Endodermal cell (in vitro differentiated cells): ENCODE measurements at regions not wholly inside any gene's neighbourhood (a gene's known extent, or its start where the extent isn't known, plus 50 kb on each side); places are given as distances from the start of the nearest gene placed in this dataset.

Source experiments
- DNase-seq: peaks from one replicate; pipeline ENCODE4 v3.0.0-alpha.2; 2017
- H3K27ac ChIP-seq: 2 replicates; pipeline ENCODE4 v1.5.1; 2013; ENCODE audit warnings: mild to moderate bottlenecking, low read depth, low read length, moderate library complexity
- H3K27me3 ChIP-seq: 2 replicates; pipeline ENCODE4 v1.6.1; 2013; ENCODE audit warnings: mild to moderate bottlenecking, low read length, moderate library complexity; ENCODE audit not compliant: insufficient read depth, control insufficient read depth, poor library complexity, severe bottlenecking
- H3K36me3 ChIP-seq: 2 replicates; pipeline ENCODE4 v1.7.0; 2013; ENCODE audit warnings: mild to moderate bottlenecking, low read length, moderate library complexity; ENCODE audit not compliant: control insufficient read depth, insufficient read depth
- H3K4me1 ChIP-seq: one replicate; pipeline ENCODE4 v1.7.0; 2013; ENCODE audit warnings: low read length; ENCODE audit not compliant: control insufficient read depth, insufficient read depth
- H3K4me3 ChIP-seq: 2 replicates; pipeline ENCODE4 v1.5.1; 2013; ENCODE audit warnings: mild to moderate bottlenecking, low read length, moderate library complexity
- H3K9ac ChIP-seq: 2 replicates; pipeline ENCODE4 v1.6.1; 2013; ENCODE audit warnings: mild to moderate bottlenecking, low read length, moderate library complexity; ENCODE audit not compliant: poor library complexity, severe bottlenecking; ENCODE audit errors: extremely low read depth
- H3K9me3 ChIP-seq: 2 replicates; pipeline ENCODE4 v1.6.1; 2013; ENCODE audit warnings: mild to moderate bottlenecking, low read length, moderate library complexity; ENCODE audit not compliant: control insufficient read depth
- H3K27ac Mint-ChIP-seq: 2 replicates; pipeline ENCODE4 v1.8.0; 2020; ENCODE audit warnings: mixed read lengths
- H3K27me3 Mint-ChIP-seq: 2 replicates; pipeline ENCODE4 v1.8.0; 2021; ENCODE audit warnings: mild to moderate bottlenecking, mixed read lengths; ENCODE audit not compliant: insufficient read depth
- H3K36me3 Mint-ChIP-seq: 2 replicates; pipeline ENCODE4 v1.8.0; 2020; ENCODE audit warnings: low read depth, mixed read lengths
- H3K4me1 Mint-ChIP-seq: 2 replicates; pipeline ENCODE4 v1.8.0; 2020; ENCODE audit warnings: mixed read lengths
- H3K4me3 Mint-ChIP-seq: 2 replicates; pipeline ENCODE4 v1.8.0; 2020; ENCODE audit warnings: mild to moderate bottlenecking, moderate library complexity, mixed read lengths
- H3K9me3 Mint-ChIP-seq: 2 replicates; pipeline ENCODE4 v1.8.0; 2020; ENCODE audit warnings: mild to moderate bottlenecking, mixed read lengths
- WGBS, 2 experiments: methylation state at CpG; one replicate each; pipeline versions ENCODE4 v1.1.5 to v1.1.7; 2013; ENCODE audit warnings: missing lambda C conversion rate in 2 of 2, mixed read lengths in 1 of 2; ENCODE audit not compliant: insufficient coverage in 1 of 2, insufficient read length in 1 of 2; 5-methylcytosine and 5-hydroxymethylcytosine counted together
- TF ChIP-seq, protein P1 (sequence below): fragments of 200-600 bp; sonication (generic); conservative IDR thresholded peaks from 2 replicates; pipeline ENCODE4 v1.5.0; 2021; ENCODE audit warnings: antibody characterized with exemption, mild to moderate bottlenecking

DNA sequence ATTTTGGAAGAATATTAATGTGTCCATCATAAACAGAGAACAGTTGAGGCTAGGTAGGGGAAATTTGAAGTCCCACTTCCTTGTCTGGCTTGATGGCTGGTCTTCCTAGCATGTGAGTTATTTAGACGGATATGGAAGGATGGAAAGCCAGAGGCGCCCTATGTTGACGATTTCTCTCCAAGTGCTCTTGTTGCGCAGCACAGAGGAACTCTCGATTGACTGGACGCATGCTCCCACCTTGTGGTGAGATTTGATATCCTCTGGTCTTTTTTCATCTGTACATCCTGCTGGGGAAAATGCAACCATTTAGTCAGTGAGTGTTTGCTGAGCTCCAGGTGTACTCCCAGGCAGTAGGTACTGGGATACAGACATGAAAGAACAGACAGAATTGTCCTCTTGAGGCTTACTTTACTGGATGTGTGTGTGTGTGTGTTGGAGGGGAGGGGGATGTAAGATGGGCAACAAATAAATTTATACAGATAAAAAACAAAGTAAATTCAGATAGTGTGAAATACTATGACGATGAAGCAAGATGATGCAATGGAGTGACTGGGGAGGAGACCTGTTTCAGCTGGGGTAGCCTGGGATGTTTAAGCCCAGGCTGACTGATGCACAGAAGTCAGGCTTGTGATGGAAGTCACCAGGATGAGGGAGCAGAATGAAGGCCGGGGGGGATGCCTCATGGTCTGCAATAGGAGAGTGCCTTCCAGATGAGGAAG lies 137.2 kb downstream of the TRIM43 start:
- WGBS, 2 experiments = 54 to 68% methylated on average over 2 to 8 of the region's 8 CpGs
- H3K27me3 ChIP-seq = no peaks in the 10 kb centered on the region
- peak; percentile 75 for DNase-seq
- Mint-ChIP-seq H3K27me3 (peaks cover 26% of the 10 kb centered on the region), H3K27ac (no peak overlapping the region), H3K4me1 (no peaks in the 10 kb centered on the region), H3K4me3 (no peak overlapping the region), H3K9me3 (no peaks in the 10 kb centered on the region), H3K36me3 (no peaks in the 10 kb centered on the region)
- no peak overlapping the region for H3K4me3 ChIP-seq
- H3K9me3 ChIP-seq = no peaks in the 10 kb centered on the region
- H3K9ac ChIP-seq = no peak overlapping the region
- no peaks in the 10 kb centered on the region for H3K36me3 ChIP-seq
- no peaks in the 10 kb centered on the region for H3K4me1 ChIP-seq
- H3K27ac ChIP-seq = no peak overlapping the region
- TF ChIP-seq, protein P1, sequence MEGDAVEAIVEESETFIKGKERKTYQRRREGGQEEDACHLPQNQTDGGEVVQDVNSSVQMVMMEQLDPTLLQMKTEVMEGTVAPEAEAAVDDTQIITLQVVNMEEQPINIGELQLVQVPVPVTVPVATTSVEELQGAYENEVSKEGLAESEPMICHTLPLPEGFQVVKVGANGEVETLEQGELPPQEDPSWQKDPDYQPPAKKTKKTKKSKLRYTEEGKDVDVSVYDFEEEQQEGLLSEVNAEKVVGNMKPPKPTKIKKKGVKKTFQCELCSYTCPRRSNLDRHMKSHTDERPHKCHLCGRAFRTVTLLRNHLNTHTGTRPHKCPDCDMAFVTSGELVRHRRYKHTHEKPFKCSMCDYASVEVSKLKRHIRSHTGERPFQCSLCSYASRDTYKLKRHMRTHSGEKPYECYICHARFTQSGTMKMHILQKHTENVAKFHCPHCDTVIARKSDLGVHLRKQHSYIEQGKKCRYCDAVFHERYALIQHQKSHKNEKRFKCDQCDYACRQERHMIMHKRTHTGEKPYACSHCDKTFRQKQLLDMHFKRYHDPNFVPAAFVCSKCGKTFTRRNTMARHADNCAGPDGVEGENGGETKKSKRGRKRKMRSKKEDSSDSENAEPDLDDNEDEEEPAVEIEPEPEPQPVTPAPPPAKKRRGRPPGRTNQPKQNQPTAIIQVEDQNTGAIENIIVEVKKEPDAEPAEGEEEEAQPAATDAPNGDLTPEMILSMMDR = peak; percentile 84

DNA sequence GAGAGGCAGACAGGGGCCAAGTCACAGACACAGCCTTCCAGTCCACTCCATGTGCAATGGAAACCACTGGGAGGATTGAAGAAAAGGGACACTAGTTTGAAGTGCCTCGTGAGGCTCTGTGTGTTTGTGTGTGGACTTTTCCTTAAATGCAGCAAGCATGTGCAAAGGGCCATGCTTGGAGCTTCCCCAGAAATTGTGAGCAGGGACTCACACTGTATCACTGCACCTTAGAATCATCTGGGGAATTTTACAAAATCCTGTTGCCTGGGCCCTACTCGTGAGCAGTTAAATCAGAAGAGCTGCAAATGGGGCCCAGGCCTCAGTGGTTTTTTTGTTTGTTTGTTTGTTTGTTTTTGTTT lies 137.8 kb downstream of the TRIM43 start:
- Mint-ChIP-seq H3K27me3 (peaks cover 27% of the 10 kb centered on the region), H3K9me3 (no peaks in the 10 kb centered on the region), H3K4me3 (no peak overlapping the region), H3K36me3 (no peaks in the 10 kb centered on the region), H3K4me1 (no peaks in the 10 kb centered on the region), H3K27ac (no peak overlapping the region)
- Histone ChIP-seq H3K27me3 (no peaks in the 10 kb centered on the region), H3K4me3 (no peak overlapping the region), H3K4me1 (no peaks in the 10 kb centered on the region), H3K36me3 (no peaks in the 10 kb centered on the region), H3K9ac (no peak overlapping the region), H3K27ac (no peak overlapping the region), H3K9me3 (no peaks in the 10 kb centered on the region)
- WGBS, 2 experiments = 73 to 82% methylated on average over 2 of the region's 2 CpGs
- no peak for DNase-seq
- TF ChIP-seq, protein P1 = no peak

DNA sequence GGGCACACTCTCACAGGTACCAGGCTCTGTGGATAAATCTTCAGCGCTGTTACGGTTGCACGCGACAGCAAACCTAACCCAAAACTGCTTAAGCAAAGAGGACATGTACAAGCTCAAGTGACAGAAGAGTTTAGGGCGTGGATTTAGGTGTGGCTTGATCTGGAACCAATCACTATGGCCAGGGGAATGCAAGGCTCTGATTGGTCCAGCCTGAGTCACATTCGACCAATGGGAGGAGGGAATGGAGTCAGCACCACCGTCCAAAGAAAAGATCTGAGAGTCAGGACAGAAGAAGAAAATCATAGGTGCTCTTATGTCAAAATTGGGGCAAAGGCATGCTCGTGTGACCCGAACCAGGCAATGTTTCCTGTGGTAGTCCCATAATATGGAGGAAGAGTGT lies 139.0 kb downstream of the TRIM43 start:
- H3K9me3 ChIP-seq = no peaks in the 10 kb centered on the region
- Mint-ChIP-seq H3K36me3 (no peaks in the 10 kb centered on the region), H3K4me3 (no peak overlapping the region), H3K27me3 (peaks cover 21% of the 10 kb centered on the region), H3K9me3 (no peaks in the 10 kb centered on the region), H3K27ac (no peak overlapping the region), H3K4me1 (no peaks in the 10 kb centered on the region)
- 71 to 83% methylated on average over 3 to 9 of the region's 9 CpGs for WGBS, 2 experiments
- H3K4me1 ChIP-seq = no peaks in the 10 kb centered on the region
- no peaks in the 10 kb centered on the region for H3K27me3 ChIP-seq
- no peak overlapping the region for H3K27ac ChIP-seq
- no peak overlapping the region for H3K4me3 ChIP-seq
- no peak overlapping the region for H3K9ac ChIP-seq
- H3K36me3 ChIP-seq = no peaks in the 10 kb centered on the region
- TF ChIP-seq, protein P1 = no peak
- no peak for DNase-seq
